ENCODE measurements at regions not wholly inside any gene's neighbourhood (a gene's known extent, or its start where the extent isn't known, plus 50 kb on each side); places are given as distances from the start of the nearest gene placed in this dataset.

DNA sequence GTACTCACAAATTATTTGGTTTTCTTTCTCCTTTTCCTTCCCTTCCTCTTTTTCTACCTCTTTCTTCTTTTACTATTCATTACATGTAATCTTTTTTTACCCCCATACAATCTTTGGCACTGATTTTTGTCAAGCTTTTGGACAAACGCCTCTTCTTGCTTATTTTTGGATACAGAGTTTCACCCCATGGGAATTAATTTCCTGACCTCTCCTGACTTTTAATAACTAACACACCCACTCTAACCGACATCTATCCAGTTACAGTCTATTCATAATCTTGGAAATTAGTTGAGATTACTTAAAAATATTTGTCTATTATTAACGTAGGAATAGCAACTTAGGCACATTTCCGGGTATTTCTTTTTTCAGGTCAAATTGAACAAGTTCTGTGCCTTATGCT lies 101.2 kb downstream of the HDGFL1 start:
- Histone ChIP-seq H3K27ac (ENCODE audit: low read length) (no peak overlapping the region), H3K4me3 (ENCODE audit: low read length) (no peak overlapping the region), H3K36me3 (ENCODE audit: control insufficient read depth, low read depth, low read length) (no peaks in the 10 kb centered on the region), H3K27me3 (ENCODE audit: control insufficient read depth, insufficient read depth, low read length) (no peaks in the 10 kb centered on the region), H3K4me1 (ENCODE audit: control insufficient read depth, low read depth, low read length) (no peaks in the 10 kb centered on the region), H3K9ac (ENCODE audit: low read length) (no peak overlapping the region), H3K9me3 (ENCODE audit: control insufficient read depth, low read depth, low read length) (no peaks in the 10 kb centered on the region)

DNA sequence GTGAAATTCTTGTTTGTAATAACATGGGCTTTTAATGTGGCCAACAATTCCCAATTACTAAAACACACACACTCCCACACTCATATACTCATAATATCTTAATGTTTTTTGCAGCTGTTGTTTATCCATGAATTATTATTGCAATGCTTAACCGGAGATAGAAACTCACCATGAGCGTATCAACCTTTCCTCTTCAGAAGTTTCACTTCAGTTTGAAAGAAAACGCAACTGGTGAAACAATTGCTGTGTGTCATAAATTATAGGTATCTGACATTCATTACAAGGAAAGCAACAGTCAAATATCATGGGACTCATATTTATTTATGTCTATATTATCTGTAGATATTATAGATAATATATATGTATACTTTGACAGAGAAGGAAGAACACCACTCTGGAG lies 104.1 kb downstream of the HDGFL1 start:
- Histone ChIP-seq H3K9ac (ENCODE audit: low read length) (no peak overlapping the region), H3K36me3 (ENCODE audit: control insufficient read depth, low read depth, low read length) (no peaks in the 10 kb centered on the region), H3K9me3 (ENCODE audit: control insufficient read depth, low read depth, low read length) (no peaks in the 10 kb centered on the region), H3K27ac (ENCODE audit: low read length) (no peak overlapping the region), H3K4me3 (ENCODE audit: low read length) (no peak overlapping the region), H3K4me1 (ENCODE audit: control insufficient read depth, low read depth, low read length) (no peaks in the 10 kb centered on the region), H3K27me3 (ENCODE audit: control insufficient read depth, insufficient read depth, low read length) (no peaks in the 10 kb centered on the region)

DNA sequence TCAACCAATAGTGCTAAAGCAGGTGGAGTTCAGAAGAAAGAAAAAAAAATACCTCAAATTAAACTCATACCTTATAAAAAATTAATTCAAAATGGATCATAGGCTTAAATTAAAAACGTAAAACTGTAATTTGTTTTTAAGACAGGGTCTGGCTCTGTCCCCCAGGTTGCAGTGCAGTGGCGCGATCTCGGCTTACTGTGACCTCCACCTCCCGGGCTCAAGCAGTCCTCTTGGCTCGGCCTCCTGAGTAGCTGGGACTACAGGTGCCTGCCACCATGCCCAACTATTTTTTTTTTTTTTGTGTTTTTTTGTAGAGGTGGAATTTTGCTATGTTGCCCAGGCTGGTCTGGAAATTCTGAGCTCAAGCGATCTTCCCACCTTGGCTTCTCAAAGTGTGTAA lies 111.6 kb downstream of the HDGFL1 start:
- no peak overlapping the region for H3K27ac ChIP-seq (ENCODE audit: low read length)
- no peak overlapping the region for H3K9ac ChIP-seq (ENCODE audit: low read length)
- no peaks in the 10 kb centered on the region for H3K4me1 ChIP-seq (ENCODE audit: control insufficient read depth, low read depth, low read length)
- H3K4me3 ChIP-seq (ENCODE audit: low read length) = no peak overlapping the region
- H3K9me3 ChIP-seq (ENCODE audit: control insufficient read depth, low read depth, low read length) = no peaks in the 10 kb centered on the region
- no peaks in the 10 kb centered on the region for H3K27me3 ChIP-seq (ENCODE audit: control insufficient read depth, insufficient read depth, low read length)
- H3K36me3 ChIP-seq (ENCODE audit: control insufficient read depth, low read depth, low read length) = no peaks in the 10 kb centered on the region

DNA sequence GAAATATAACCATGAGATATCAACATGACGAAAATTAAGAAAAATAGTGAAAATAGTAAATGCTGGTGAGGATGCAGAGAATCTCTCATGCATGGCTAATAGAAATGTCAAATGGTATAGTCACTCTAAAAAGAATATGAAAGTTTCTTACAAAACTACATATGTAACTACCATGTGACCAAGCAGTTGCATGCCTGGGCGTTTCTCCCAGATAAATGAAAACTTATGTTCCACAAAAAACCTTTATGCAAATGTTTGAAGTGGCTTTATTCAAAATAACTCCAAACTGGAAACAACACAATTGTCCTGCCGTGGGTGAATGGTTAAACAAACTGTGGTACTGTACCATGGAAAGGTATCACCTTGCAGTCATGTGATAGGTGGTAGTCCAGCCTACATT lies 112.4 kb downstream of the HDGFL1 start:
- Histone ChIP-seq H3K9ac (ENCODE audit: low read length) (no peak overlapping the region), H3K27ac (ENCODE audit: low read length) (no peak overlapping the region), H3K36me3 (ENCODE audit: control insufficient read depth, low read depth, low read length) (no peaks in the 10 kb centered on the region), H3K27me3 (ENCODE audit: control insufficient read depth, insufficient read depth, low read length) (no peaks in the 10 kb centered on the region), H3K4me3 (ENCODE audit: low read length) (no peak overlapping the region), H3K4me1 (ENCODE audit: control insufficient read depth, low read depth, low read length) (no peaks in the 10 kb centered on the region), H3K9me3 (ENCODE audit: control insufficient read depth, low read depth, low read length) (no peaks in the 10 kb centered on the region)

DNA sequence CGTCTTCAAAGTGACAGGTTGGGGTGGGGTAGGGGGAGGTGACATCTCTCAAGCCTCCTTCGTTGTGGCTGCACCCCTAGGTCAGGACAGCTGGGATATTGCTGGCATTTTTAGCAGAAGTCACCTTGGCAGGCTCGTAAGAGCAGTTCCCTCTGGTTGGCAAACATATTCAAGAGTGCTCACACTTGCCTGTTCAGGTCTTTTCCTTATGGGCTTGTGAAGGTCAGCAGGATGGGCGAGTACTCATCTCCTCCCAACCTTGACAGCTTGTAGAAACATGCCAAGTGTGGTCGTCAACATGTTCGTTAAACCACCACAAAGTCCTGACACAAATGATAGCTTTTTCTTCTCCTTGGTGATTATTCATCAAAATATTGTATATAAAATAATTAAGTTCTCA lies 113.6 kb downstream of the HDGFL1 start:
- no peaks in the 10 kb centered on the region for H3K36me3 ChIP-seq (ENCODE audit: control insufficient read depth, low read depth, low read length)
- no peak overlapping the region for H3K27ac ChIP-seq (ENCODE audit: low read length)
- H3K4me1 ChIP-seq (ENCODE audit: control insufficient read depth, low read depth, low read length) = no peaks in the 10 kb centered on the region
- H3K9ac ChIP-seq (ENCODE audit: low read length) = no peak overlapping the region
- H3K27me3 ChIP-seq (ENCODE audit: control insufficient read depth, insufficient read depth, low read length) = no peaks in the 10 kb centered on the region
- no peaks in the 10 kb centered on the region for H3K9me3 ChIP-seq (ENCODE audit: control insufficient read depth, low read depth, low read length)
- no peak overlapping the region for H3K4me3 ChIP-seq (ENCODE audit: low read length)

DNA sequence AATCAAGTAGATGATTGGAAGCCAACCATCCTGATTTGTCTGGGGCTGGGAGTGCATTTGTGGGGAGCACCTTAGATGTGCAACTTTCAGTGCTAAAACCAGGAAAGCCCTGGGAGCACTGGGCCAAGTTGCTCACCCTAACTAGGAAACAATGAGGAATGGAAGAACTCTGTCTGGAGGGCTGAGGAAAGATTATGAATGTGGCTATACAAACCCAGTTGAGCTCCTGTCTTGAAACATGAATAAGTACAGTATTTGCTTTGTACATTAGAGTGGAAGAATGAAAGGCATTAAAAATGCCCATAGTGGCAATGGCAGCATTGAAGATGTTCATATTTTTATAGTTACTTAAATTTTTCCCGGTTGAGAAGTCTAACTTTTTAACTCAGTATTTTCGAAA lies 121.1 kb downstream of the HDGFL1 start:
- Histone ChIP-seq H3K27ac (ENCODE audit: low read length) (no peak overlapping the region), H3K9ac (ENCODE audit: low read length) (no peak overlapping the region), H3K27me3 (ENCODE audit: control insufficient read depth, insufficient read depth, low read length) (no peaks in the 10 kb centered on the region), H3K9me3 (ENCODE audit: control insufficient read depth, low read depth, low read length) (no peaks in the 10 kb centered on the region), H3K4me1 (ENCODE audit: control insufficient read depth, low read depth, low read length) (no peaks in the 10 kb centered on the region), H3K36me3 (ENCODE audit: control insufficient read depth, low read depth, low read length) (no peaks in the 10 kb centered on the region), H3K4me3 (ENCODE audit: low read length) (no peak overlapping the region)

DNA sequence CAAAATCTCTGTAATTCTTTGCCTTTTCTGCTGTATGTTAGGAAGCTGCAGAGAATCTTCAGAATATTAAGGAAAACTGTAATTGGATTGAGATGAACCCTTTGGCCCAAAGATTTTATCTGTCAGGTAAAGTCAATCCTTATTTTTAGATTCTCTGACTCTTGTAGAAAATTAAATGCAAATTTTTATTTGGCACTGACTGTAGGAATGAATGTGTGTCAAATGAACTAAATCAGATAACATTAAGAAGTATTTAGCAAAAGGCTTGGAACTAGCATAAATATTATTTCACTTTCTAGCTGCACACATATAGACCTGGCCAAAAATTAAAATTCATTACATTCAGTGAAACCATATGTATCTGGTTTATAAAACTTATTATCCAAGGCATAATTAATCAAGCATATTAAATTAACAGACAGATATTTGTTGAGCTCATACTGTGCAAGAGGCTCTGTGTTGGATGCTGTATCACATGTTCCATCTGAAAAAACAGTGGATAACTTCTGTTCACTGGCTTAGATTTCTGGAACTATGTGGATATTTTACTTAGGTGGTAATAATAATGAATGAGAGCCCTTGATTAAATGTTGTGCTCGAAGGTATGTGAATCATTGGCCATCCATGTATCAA lies 124.8 kb downstream of the HDGFL1 start:
- H3K4me3 ChIP-seq (ENCODE audit: low read length) = no peak overlapping the region
- no peak overlapping the region for H3K9ac ChIP-seq (ENCODE audit: low read length)
- H3K36me3 ChIP-seq (ENCODE audit: control insufficient read depth, low read depth, low read length) = no peaks in the 10 kb centered on the region
- no peak overlapping the region for H3K27ac ChIP-seq (ENCODE audit: low read length)
- no peaks in the 10 kb centered on the region for H3K27me3 ChIP-seq (ENCODE audit: control insufficient read depth, insufficient read depth, low read length)
- no peaks in the 10 kb centered on the region for H3K9me3 ChIP-seq (ENCODE audit: control insufficient read depth, low read depth, low read length)
- H3K4me1 ChIP-seq (ENCODE audit: control insufficient read depth, low read depth, low read length) = peaks cover 9% of the 10 kb centered on the region

DNA sequence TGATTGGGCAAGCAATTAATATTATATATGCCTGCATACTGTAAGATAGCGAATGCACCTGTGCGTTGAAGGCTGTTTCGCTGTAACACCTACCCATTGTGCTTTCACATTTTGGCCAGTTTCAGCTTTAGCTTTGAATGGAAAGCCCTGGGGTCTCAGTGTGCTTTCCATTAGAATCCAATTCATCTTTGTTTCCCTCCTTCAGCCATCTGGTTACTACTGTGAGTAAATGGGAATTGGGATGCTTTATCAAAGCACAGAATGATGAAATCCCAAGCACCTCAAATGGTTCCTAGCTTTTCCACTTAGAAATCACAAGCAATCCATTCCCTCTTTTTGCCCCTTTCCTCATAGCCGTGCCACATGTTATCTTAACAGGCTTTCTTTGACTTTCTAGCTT lies 127.1 kb downstream of the HDGFL1 start:
- no peaks in the 10 kb centered on the region for H3K36me3 ChIP-seq (ENCODE audit: control insufficient read depth, low read depth, low read length)
- H3K4me1 ChIP-seq (ENCODE audit: control insufficient read depth, low read depth, low read length) = peaks cover 12% of the 10 kb centered on the region
- H3K9ac ChIP-seq (ENCODE audit: low read length) = no peak overlapping the region
- H3K27ac ChIP-seq (ENCODE audit: low read length) = peak overlapping the region; percentile 7
- no peaks in the 10 kb centered on the region for H3K27me3 ChIP-seq (ENCODE audit: control insufficient read depth, insufficient read depth, low read length)
- H3K9me3 ChIP-seq (ENCODE audit: control insufficient read depth, low read depth, low read length) = no peaks in the 10 kb centered on the region
- H3K4me3 ChIP-seq (ENCODE audit: low read length) = no peak overlapping the region

DNA sequence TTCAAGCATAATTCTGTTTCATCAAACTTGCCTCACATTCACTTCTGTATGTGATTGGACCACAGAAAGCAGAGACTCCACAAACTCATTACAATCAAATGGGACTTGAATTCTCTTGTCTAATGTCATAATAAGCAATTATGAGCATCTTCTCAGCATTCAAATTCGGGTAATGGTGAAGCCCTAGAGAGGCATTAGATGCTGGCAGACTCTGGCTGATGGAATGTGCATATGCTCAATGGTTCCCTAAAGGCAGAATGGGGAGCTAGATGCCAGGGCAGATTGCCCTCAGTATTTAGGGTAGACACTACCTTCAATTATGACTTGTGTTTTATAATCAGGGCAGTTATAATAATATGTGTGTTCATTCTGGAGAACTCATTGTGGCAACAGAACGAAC lies 127.9 kb downstream of the HDGFL1 start:
- H3K4me3 ChIP-seq (ENCODE audit: low read length) = no peak overlapping the region
- H3K27me3 ChIP-seq (ENCODE audit: control insufficient read depth, insufficient read depth, low read length) = no peaks in the 10 kb centered on the region
- no peaks in the 10 kb centered on the region for H3K36me3 ChIP-seq (ENCODE audit: control insufficient read depth, low read depth, low read length)
- H3K4me1 ChIP-seq (ENCODE audit: control insufficient read depth, low read depth, low read length) = peaks cover 12% of the 10 kb centered on the region
- H3K9ac ChIP-seq (ENCODE audit: low read length) = no peak overlapping the region
- H3K9me3 ChIP-seq (ENCODE audit: control insufficient read depth, low read depth, low read length) = no peaks in the 10 kb centered on the region
- no peak overlapping the region for H3K27ac ChIP-seq (ENCODE audit: low read length)

DNA sequence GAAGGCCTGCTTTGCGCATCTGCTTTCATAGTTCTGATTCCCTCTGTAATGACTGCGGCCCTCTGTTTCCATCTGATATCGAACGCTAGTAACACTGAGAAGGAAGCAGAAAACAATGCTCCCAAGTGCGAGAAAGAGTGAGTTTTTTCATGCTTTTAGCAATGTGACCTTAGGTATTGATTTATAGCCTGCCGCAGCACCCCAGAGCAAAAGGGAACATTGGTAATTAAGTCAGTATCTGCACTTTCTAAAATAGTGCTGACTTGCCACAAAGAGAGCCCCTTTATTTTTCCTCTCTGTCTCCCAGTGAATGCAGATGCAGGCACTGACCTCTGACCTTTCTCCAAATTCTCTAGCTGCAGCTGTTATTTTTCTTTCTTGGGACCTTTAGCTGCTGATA lies 129.8 kb downstream of the HDGFL1 start:
- no peaks in the 10 kb centered on the region for H3K36me3 ChIP-seq (ENCODE audit: control insufficient read depth, low read depth, low read length)

DNA sequence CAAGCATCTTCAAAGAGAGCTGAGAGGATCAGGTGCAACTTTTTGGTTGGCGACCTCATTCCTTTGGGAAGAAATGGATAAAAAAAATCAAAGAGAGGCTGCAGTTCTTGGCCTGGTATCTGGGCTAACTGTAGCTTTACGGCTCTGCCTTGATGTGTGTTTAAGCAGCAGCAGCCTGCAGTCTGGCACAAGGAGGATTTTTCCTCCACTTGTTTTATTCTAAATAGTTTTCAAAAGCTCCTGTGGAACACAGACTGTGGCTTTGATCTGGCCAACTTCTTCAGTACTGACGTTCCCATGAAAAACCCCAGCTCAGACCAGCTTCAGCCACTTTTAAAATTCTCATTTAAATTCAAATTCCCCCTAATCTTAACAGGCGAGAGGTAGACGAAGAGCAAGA lies 137.3 kb downstream of the HDGFL1 start:
- H3K36me3 ChIP-seq (ENCODE audit: control insufficient read depth, low read depth, low read length) = no peaks in the 10 kb centered on the region
- H3K4me1 ChIP-seq (ENCODE audit: control insufficient read depth, low read depth, low read length) = no peaks in the 10 kb centered on the region
- H3K9ac ChIP-seq (ENCODE audit: low read length) = no peak overlapping the region
- no peaks in the 10 kb centered on the region for H3K9me3 ChIP-seq (ENCODE audit: control insufficient read depth, low read depth, low read length)
- no peaks in the 10 kb centered on the region for H3K27me3 ChIP-seq (ENCODE audit: control insufficient read depth, insufficient read depth, low read length)
- no peak overlapping the region for H3K4me3 ChIP-seq (ENCODE audit: low read length)
- no peak overlapping the region for H3K27ac ChIP-seq (ENCODE audit: low read length)

More for the DNA sequence above, 129.8 kb downstream of the HDGFL1 start:
- Histone ChIP-seq H3K9ac (ENCODE audit: low read length) (no peak overlapping the region), H3K9me3 (ENCODE audit: control insufficient read depth, low read depth, low read length) (no peaks in the 10 kb centered on the region), H3K4me3 (ENCODE audit: low read length) (no peak overlapping the region), H3K27ac (ENCODE audit: low read length) (no peak overlapping the region), H3K4me1 (ENCODE audit: control insufficient read depth, low read depth, low read length) (peaks cover 12% of the 10 kb centered on the region), H3K27me3 (ENCODE audit: control insufficient read depth, insufficient read depth, low read length) (no peaks in the 10 kb centered on the region)

DNA sequence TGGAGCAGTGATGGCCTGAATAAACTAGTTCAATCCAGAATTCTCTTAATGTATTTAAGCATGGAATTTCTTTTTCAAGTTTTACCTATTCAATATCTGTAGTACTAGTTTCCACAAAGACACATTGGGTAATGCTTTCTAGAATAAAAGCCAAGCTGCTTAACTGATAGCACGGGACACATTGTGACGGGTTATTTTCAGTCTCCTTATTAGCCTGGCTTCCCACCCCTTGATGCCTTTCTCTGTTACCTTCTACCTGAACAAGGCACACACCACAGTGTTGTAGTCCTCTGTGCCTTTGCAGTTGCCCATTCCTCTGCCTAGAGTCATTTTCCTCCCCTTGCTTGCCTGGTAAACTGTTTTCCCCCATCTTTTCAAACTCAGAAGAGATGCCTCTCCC lies 139.1 kb downstream of the HDGFL1 start:
- no peaks in the 10 kb centered on the region for H3K27me3 ChIP-seq (ENCODE audit: control insufficient read depth, insufficient read depth, low read length)
- no peaks in the 10 kb centered on the region for H3K4me1 ChIP-seq (ENCODE audit: control insufficient read depth, low read depth, low read length)
- H3K9me3 ChIP-seq (ENCODE audit: control insufficient read depth, low read depth, low read length) = no peaks in the 10 kb centered on the region
- H3K36me3 ChIP-seq (ENCODE audit: control insufficient read depth, low read depth, low read length) = no peaks in the 10 kb centered on the region
- no peak overlapping the region for H3K9ac ChIP-seq (ENCODE audit: low read length)
- no peak overlapping the region for H3K27ac ChIP-seq (ENCODE audit: low read length)
- no peak overlapping the region for H3K4me3 ChIP-seq (ENCODE audit: low read length)
